ENCODE measurements at regions not wholly inside any gene's neighbourhood (a gene's known extent, or its start where the extent isn't known, plus 50 kb on each side); places are given as distances from the start of the nearest gene placed in this dataset.

DNA sequence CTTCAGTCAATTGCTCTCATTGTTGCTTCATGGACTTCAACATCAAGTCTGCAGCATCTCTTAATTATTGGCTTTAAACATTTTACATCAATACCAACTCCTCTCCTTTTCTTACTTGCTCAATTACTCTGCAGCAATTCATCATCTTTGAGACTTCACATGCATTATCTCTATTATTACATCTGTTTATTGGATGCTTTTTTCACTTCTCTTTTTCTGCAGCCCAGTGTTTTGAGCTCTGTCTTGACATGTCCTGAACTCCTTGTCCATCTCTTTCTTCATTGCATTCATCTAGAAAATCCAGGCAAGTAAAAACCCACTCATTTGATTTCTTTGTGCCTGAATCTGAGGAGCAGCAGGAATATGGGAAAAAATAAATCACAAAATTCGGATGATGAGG, 647.9 kb downstream of the PLCL1 start:
- Mint-ChIP-seq H3K27me3 (no peaks in the 10 kb centered on the region), H3K4me1 (no peaks in the 10 kb centered on the region), H3K27ac (no peak overlapping the region), H3K4me3 (no peak overlapping the region), H3K9me3 (no peaks in the 10 kb centered on the region), H3K36me3 (no peaks in the 10 kb centered on the region)
- no peak for ATAC-seq

DNA sequence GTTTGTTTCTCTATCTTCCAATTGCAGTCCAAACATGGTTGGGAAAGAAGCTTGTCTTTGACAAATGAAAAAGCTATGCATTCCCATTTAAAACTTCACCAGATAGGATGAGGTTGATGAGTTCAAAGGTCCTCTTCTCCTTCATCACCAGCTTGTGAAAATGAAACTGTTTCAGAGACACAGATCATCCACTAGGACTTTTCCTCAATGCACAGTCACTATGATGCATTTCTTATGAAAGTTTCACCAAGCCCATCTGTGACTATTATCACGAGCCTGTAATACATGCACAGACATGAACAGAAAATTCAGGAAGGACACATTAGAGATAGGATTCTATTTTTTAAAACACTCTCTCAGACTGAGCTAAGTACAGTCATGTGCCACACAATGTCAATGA, 644.4 kb downstream of the PLCL1 start:
- H3K36me3 Mint-ChIP-seq, result no peaks in the 10 kb centered on the region
- ATAC-seq, result no peak
- H3K4me1 Mint-ChIP-seq, result no peaks in the 10 kb centered on the region
- H3K4me3 Mint-ChIP-seq, result no peak overlapping the region
- peaks cover 3% of the 10 kb centered on the region for H3K9me3 Mint-ChIP-seq
- H3K27me3 Mint-ChIP-seq, result no peaks in the 10 kb centered on the region
- H3K27ac Mint-ChIP-seq, result no peak overlapping the region

DNA sequence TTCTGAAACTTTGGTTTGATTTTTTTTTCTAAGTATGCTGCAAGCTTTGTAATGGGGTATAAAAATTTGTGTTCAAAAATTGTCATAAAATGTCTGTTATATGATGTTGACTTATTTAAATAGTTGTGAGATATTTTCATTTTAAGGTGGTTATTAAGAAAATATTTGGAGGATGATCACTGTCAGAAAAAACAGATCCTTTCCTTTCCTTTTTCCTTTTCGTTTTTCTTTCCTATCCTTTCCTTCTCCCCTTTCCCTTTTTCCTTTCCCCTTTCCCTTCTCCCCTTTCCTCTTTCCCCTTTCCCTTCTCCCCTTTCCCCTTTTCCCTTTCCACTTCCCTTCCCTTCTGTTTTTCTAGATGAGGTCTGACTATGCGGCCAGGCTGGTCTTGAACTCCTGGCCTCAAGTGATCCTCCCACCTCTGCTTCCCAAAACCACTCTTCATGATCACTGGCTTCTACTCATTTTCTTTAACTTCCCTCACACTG, 640.5 kb downstream of the PLCL1 start:
- Mint-ChIP-seq H3K36me3 (no peaks in the 10 kb centered on the region), H3K9me3 (peaks cover 6% of the 10 kb centered on the region)

DNA sequence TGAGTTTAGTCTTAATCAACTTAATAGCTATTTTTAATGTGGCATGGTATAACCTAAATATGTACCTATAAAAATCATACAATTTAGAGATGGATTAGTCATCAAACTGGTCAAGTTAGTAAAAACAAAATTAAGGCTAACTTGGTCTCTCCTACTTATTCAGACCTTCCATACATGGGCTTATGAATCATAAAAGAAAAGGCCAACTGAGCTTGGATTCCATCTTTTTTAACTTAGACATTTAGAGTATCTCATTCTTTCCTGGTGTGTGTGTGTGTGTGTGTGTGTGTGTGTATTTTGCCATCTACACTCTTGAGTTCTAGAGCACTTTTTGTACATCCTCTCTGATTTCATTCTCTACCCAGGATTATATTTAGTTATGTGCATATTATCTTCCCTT, 637.5 kb downstream of the PLCL1 start:
- no peaks in the 10 kb centered on the region for H3K27me3 Mint-ChIP-seq
- H3K4me3 Mint-ChIP-seq, result no peak overlapping the region
- H3K4me1 Mint-ChIP-seq, result no peaks in the 10 kb centered on the region
- ATAC-seq, result no peak
- peaks cover 6% of the 10 kb centered on the region for H3K9me3 Mint-ChIP-seq
- no peak overlapping the region for H3K27ac Mint-ChIP-seq
- H3K36me3 Mint-ChIP-seq, result no peaks in the 10 kb centered on the region

More for the DNA sequence above, 640.5 kb downstream of the PLCL1 start:
- Mint-ChIP-seq H3K27me3 (no peaks in the 10 kb centered on the region), H3K4me1 (no peaks in the 10 kb centered on the region), H3K27ac (no peak overlapping the region), H3K4me3 (no peak overlapping the region)
- no peak for ATAC-seq

DNA sequence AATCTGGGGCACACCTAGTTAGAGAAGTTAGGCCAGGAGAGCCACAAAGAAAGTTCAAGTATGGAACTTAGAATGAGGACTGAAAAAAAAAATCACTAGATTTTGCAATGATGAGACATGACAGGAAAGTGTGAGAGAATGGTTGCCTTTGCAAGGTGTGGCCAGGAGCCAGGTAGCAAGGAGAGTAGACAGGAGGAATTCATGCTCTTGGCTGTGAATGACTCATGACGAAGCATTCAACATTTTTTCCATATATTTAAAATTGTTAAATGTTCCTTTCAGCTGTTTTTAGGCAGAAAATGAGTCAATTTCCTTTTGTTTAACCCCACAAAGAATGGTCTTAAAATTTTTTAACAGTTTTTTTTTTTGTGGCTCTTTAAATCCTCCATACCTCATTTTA, 636.9 kb downstream of the PLCL1 start:
- Mint-ChIP-seq H3K9me3 (peaks cover 6% of the 10 kb centered on the region), H3K4me1 (no peaks in the 10 kb centered on the region), H3K27ac (no peak overlapping the region), H3K4me3 (no peak overlapping the region), H3K27me3 (no peaks in the 10 kb centered on the region), H3K36me3 (no peaks in the 10 kb centered on the region)
- ATAC-seq, result no peak

DNA sequence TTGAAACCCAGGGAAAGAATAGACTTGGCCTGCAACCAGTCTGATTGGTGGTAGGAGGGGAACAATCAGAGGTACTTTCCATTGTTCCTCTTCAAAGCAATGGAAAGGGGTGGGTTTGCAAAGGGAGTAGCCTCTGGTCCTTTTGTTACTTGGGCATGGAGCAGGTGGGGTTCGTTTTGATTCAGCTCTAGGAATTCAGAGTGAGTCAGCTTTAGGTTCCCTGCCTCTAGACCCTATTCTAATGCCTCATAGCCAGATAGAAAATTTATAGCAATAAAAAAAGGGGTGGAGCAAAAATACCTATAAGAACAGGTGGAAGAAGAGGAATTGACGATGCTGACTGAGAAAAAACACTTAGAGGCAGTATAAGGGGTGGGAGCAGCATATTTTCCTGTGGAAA, 636.4 kb downstream of the PLCL1 start:
- Mint-ChIP-seq H3K4me1 (no peaks in the 10 kb centered on the region), H3K4me3 (no peak overlapping the region), H3K36me3 (no peaks in the 10 kb centered on the region), H3K27me3 (no peaks in the 10 kb centered on the region), H3K9me3 (peaks cover 6% of the 10 kb centered on the region), H3K27ac (no peak overlapping the region)
- ATAC-seq, result no peak

DNA sequence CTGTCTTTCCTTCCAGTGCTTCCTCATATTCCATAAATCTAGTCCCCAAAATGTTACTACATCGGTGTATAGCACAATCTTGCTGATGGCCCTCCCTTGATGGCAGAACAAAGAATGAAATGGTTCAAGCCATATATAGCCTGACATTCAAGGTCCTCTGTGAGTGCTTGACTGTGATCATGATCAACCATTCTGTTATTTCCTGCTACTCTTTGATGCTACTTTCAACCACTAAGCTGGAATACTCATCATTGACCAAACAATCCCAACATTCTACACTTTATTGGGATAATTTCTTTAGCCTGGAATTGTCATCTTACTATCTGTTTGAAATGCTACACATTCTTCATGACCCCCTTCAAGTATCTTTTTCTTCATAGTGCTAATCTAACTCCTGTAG, 633.9 kb downstream of the PLCL1 start:
- H3K4me3 Mint-ChIP-seq, result no peak overlapping the region
- H3K27ac Mint-ChIP-seq, result no peak overlapping the region
- peaks cover 3% of the 10 kb centered on the region for H3K9me3 Mint-ChIP-seq
- no peak for ATAC-seq
- H3K27me3 Mint-ChIP-seq, result no peaks in the 10 kb centered on the region
- no peaks in the 10 kb centered on the region for H3K36me3 Mint-ChIP-seq
- H3K4me1 Mint-ChIP-seq, result no peaks in the 10 kb centered on the region

DNA sequence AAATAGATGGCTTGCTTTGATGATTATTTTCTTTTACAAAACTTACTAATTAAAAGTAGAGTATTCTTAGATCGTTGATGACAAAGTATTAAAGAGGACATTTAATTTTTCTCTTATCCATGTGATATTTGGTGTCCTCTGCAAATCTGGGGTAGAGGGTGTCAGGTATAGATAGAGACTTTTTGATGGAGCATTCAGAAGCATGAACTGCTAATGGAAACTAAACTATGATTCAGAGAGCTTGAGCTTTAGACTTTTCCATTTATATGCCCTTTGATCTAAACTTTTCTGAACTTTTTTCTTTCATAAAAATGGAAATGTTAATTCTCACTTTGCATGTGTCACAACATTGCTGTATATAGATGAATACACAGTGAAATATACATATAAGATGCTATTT, 619.7 kb downstream of the PLCL1 start:
- no peak overlapping the region for H3K27ac Mint-ChIP-seq
- H3K27me3 Mint-ChIP-seq, result no peaks in the 10 kb centered on the region
- no peaks in the 10 kb centered on the region for H3K36me3 Mint-ChIP-seq
- no peak for ATAC-seq
- H3K9me3 Mint-ChIP-seq, result no peaks in the 10 kb centered on the region
- no peak overlapping the region for H3K4me3 Mint-ChIP-seq
- H3K4me1 Mint-ChIP-seq, result no peaks in the 10 kb centered on the region

DNA sequence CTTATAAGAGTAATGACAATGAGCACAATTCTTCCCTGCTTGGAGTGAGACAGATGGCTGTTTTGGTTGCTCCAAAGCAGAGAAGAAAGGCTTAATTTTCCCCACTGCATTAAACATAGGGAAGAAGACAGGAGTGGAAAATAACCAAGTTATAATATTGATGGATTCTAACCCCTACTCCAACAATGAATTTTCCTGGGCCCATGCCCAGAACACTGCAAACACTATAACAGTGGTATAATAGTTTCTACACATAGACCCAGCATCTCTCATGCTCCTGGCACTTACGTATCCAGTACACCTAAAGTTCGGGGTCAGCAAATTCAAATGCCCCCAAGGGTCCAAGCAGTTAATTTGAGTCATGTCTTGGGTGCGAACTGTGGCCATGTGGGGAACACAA, 613.4 kb downstream of the PLCL1 start:
- no peaks in the 10 kb centered on the region for H3K36me3 Mint-ChIP-seq
- peaks cover 2% of the 10 kb centered on the region for H3K9me3 Mint-ChIP-seq
- H3K4me1 Mint-ChIP-seq, result no peaks in the 10 kb centered on the region
- no peak for ATAC-seq
- no peaks in the 10 kb centered on the region for H3K27me3 Mint-ChIP-seq
- no peak overlapping the region for H3K27ac Mint-ChIP-seq
- no peak overlapping the region for H3K4me3 Mint-ChIP-seq

DNA sequence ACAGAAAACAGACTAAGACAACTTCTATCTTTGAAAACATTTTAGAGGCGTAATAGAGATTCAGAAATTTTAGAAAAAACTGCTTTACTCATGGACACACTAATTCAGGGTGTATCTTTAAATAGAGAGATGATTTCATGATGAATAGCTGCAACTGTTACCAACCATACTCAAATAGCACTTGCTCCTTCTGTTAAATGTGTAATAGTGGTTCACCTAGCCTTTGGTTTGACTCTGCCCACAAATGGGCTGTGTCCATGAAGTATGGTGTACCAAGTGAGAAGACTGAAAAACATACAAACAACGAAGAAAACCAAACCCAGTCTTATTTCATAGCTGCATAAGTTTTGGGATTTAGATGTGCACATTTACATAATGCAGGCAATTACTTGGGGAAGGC, 610.6 kb downstream of the PLCL1 start:
- H3K36me3 Mint-ChIP-seq, result no peaks in the 10 kb centered on the region
- no peak for ATAC-seq
- H3K9me3 Mint-ChIP-seq, result peaks cover 2% of the 10 kb centered on the region
- H3K4me3 Mint-ChIP-seq, result no peak overlapping the region
- H3K4me1 Mint-ChIP-seq, result no peaks in the 10 kb centered on the region
- no peak overlapping the region for H3K27ac Mint-ChIP-seq
- H3K27me3 Mint-ChIP-seq, result no peaks in the 10 kb centered on the region

DNA sequence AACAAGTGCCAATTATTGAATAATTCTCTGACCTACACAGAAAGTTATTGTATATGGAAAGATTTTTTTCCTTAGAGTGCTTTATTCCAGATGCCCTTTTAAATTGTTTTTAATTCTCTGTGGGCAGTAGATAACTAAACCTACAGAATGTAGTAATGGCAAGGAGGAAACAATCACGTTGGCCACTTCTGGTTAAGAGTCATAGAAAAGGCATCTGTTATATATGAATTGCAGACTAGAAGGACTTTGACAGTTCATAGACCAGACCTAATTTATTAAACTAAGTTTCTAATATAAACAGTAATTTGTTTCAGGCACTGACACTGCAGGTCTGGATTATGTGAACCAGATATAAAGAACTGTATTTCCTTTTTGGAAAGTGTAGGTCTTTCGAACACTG, 607.5 kb downstream of the PLCL1 start:
- Mint-ChIP-seq H3K9me3 (no peaks in the 10 kb centered on the region), H3K36me3 (no peaks in the 10 kb centered on the region), H3K4me3 (no peak overlapping the region), H3K27me3 (no peaks in the 10 kb centered on the region), H3K27ac (no peak overlapping the region), H3K4me1 (no peaks in the 10 kb centered on the region)
- ATAC-seq, result no peak

DNA sequence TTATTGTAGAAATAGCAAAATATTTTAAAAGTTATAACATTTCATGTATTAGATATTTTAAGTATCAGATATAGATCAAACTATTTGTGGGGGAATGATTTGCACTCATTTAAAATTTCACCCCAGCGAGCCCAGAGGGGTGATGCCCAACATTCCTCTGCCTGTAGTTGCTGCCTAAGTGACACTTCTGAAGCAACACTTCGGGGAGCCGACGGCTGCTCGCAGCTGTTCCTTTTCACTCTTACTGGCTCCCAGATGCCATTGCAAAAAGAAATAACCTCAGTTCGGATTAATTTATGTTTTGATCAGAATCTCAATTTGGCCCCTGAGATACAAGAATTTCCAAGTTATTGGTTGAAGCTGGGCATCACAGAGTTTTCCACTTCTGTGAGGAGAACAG, 603.8 kb downstream of the PLCL1 start:
- no peak for ATAC-seq
- Mint-ChIP-seq H3K27me3 (no peaks in the 10 kb centered on the region), H3K36me3 (no peaks in the 10 kb centered on the region), H3K9me3 (no peaks in the 10 kb centered on the region), H3K27ac (no peak overlapping the region), H3K4me3 (no peak overlapping the region), H3K4me1 (no peaks in the 10 kb centered on the region)

DNA sequence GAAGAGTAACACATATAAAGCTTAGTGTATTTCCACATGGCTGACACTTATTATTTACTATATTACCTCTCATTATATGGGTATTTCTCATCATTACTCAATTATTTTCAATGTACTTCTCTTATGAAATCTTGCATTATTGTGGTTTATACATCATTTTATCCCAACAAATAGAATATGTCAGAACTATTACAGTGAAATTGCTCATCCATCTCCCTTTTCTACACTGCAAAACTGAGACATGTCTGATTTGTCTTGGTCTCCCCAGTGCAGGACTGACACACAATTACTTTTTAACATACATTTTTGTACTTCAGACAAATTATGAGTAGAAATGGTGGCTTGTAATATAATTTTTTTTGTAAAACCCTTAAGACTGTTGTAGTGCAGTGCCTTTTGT, 600.9 kb downstream of the PLCL1 start:
- Mint-ChIP-seq H3K36me3 (no peaks in the 10 kb centered on the region), H3K27ac (no peak overlapping the region), H3K4me3 (no peak overlapping the region), H3K27me3 (no peaks in the 10 kb centered on the region), H3K9me3 (no peaks in the 10 kb centered on the region), H3K4me1 (no peaks in the 10 kb centered on the region)
- no peak for ATAC-seq

DNA sequence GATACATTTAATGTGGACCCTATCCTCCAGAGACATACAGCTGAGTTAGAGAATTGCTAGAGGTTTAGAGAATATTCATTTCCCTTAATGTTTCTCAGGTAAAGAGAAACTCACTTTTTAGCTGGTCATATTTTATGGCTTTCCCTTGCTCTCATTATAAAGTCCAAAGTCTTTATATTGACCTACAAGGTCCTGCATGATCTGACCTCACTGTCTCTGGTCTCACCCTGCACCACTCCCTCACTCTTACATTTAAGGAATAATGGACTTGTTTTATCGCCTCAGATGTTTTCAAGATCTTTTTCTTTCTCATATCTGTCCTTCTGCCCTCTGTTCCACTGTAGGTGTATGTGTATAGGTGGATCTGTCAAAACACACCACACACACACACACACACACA, 597.3 kb downstream of the PLCL1 start:
- Mint-ChIP-seq H3K27me3 (no peaks in the 10 kb centered on the region), H3K4me3 (no peak overlapping the region), H3K27ac (no peak overlapping the region), H3K4me1 (no peaks in the 10 kb centered on the region), H3K36me3 (no peaks in the 10 kb centered on the region), H3K9me3 (peaks cover 5% of the 10 kb centered on the region)
- ATAC-seq, result no peak

DNA sequence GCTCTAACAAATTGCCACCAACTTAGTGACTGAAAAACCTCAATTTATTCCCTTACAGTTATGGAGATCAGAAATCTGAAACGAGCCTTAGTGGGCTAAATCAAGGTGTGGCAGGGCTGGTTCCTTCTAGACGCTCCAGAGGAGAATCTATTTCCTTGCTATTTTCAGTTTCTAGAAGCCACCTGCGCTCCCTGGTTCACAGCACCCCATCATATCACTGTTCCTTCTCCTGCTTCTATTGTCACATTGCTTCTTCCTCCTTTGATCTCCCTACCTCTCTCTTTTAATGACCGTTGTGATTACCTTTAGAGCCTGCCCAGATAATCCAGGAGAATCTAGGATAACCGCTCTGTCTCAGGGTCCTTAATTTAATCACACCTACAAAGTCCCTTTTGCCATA, 596.6 kb downstream of the PLCL1 start:
- peaks cover 5% of the 10 kb centered on the region for H3K9me3 Mint-ChIP-seq
- H3K27me3 Mint-ChIP-seq, result no peaks in the 10 kb centered on the region
- H3K36me3 Mint-ChIP-seq, result no peaks in the 10 kb centered on the region
- ATAC-seq, result no peak
- H3K4me3 Mint-ChIP-seq, result no peak overlapping the region
- H3K4me1 Mint-ChIP-seq, result no peaks in the 10 kb centered on the region
- H3K27ac Mint-ChIP-seq, result no peak overlapping the region

DNA sequence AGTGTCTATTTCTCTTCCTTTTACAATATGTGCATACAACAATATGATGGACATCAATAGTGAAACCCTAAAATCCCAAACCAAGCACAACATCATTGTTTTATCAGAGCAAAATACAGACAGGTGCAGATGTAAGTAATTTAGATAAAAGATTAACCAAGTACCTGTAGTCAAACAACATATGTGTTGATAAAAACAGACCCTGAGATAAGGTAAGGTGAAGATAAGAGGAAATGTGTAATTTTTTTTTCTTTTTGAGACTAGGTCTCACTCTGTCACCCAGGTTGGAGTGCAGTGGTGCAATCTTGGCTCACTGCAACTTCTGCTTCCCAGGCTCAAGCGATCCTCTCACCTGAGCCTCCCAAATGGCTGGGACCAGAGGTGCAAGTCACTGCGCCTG, 589.8 kb downstream of the PLCL1 start:
- H3K9me3 Mint-ChIP-seq, result peaks cover 5% of the 10 kb centered on the region
- no peak for ATAC-seq

DNA sequence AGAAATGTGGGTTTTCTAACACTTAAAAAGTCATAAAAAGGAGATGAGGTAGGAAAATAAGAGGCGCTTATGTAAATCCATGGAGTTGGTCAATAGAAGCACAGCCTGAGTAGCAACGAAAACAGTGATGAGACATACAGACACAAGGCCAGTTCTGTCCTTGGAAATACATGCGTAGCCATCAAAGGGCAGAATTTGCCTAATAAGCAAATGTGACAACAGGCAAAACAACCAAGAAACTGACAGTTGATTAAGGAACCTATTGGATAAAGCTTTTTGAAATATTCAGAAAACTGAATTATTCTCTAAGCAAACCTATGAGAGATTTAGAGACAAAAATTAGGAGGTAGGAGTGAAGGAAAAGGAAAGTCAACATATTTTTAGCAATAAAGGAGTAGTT, 586.3 kb downstream of the PLCL1 start:
- H3K27me3 Mint-ChIP-seq, result no peaks in the 10 kb centered on the region

More for the DNA sequence above, 589.8 kb downstream of the PLCL1 start:
- no peaks in the 10 kb centered on the region for H3K4me1 Mint-ChIP-seq
- no peak overlapping the region for H3K4me3 Mint-ChIP-seq
- H3K27me3 Mint-ChIP-seq, result no peaks in the 10 kb centered on the region
- H3K36me3 Mint-ChIP-seq, result no peaks in the 10 kb centered on the region
- H3K27ac Mint-ChIP-seq, result no peak overlapping the region

More for the DNA sequence above, 586.3 kb downstream of the PLCL1 start:
- no peak overlapping the region for H3K4me3 Mint-ChIP-seq
- ATAC-seq, result no peak
- no peak overlapping the region for H3K27ac Mint-ChIP-seq
- H3K36me3 Mint-ChIP-seq, result no peaks in the 10 kb centered on the region
- no peaks in the 10 kb centered on the region for H3K4me1 Mint-ChIP-seq
- no peaks in the 10 kb centered on the region for H3K9me3 Mint-ChIP-seq

All from stimulated activated memory B cell treated with anti-CD40 and anti-IgM and Interleukin-4, amounts not matched to agents 10 μg/mL and 1 μg/mL and 100 μg/mL, for 72 hours (primary cell).